ENCODE measurements at regions not wholly inside any gene's neighbourhood (a gene's known extent, or its start where the extent isn't known, plus 50 kb on each side); places are given as distances from the start of the nearest gene placed in this dataset.

DNA sequence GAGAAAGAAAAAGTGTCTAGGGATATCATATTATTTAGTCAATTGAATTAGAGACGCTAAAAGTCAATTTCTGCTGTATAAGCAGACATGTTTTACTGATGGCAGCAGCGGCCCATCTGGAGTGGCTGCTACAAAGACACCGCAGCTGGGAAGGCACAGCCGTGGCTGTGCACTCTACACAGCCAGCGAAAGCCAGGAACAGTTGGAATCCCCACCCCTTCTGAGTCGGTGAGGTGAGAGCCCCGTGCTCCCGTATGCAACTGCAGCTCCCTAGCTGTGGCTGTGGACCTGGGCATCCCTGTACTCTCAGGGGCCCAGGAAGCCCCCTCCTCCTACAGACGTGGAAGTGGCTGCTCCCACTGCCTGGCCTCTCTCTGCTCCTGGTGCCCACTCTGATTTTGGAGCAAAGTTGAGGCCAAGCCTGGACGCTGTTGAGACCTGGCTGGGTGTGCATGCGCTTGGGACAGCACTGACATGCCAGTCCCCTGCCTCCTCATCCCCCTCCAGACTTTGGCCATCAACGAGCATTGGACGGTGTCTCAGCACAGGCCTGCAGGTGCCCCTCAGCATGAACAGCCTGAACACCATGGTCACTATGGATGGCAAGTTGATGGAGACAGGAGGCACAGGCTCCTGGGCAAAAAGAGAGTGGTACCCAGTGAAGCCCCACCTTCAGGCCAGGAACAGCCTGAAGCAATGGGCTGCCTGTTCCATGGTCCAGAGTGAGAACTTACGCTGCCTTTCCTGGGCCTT, 944.0 kb upstream of the MIR17HG start:
- no peak for DNase-seq (ENCODE audit: insufficient read length, low spot score, missing footprints)
- Histone ChIP-seq H3K27ac (ENCODE audit: low read depth, low read length) (no peak overlapping the region), H4K20me1 (ENCODE audit: insufficient read depth, low read length) (no peaks in the 10 kb centered on the region), H3K4me1 (ENCODE audit: insufficient read depth, low read length) (no peaks in the 10 kb centered on the region), H3K36me3 (ENCODE audit: insufficient read depth, low read length) (no peaks in the 10 kb centered on the region), H3K27me3 (ENCODE audit: insufficient read depth, low read length) (no peaks in the 10 kb centered on the region), H3K79me2 (ENCODE audit: insufficient read depth, low read length) (no peaks in the 10 kb centered on the region), H3K9me3 (ENCODE audit: low read depth, low read length) (no peaks in the 10 kb centered on the region), H3K4me2 (ENCODE audit: insufficient read depth, low read length) (no peak overlapping the region), H2AFZ (ENCODE audit: low read length) (no peak overlapping the region), H3K4me3 (ENCODE audit: insufficient read depth, low read length) (no peak overlapping the region)
- TF ChIP-seq, protein P1, sequence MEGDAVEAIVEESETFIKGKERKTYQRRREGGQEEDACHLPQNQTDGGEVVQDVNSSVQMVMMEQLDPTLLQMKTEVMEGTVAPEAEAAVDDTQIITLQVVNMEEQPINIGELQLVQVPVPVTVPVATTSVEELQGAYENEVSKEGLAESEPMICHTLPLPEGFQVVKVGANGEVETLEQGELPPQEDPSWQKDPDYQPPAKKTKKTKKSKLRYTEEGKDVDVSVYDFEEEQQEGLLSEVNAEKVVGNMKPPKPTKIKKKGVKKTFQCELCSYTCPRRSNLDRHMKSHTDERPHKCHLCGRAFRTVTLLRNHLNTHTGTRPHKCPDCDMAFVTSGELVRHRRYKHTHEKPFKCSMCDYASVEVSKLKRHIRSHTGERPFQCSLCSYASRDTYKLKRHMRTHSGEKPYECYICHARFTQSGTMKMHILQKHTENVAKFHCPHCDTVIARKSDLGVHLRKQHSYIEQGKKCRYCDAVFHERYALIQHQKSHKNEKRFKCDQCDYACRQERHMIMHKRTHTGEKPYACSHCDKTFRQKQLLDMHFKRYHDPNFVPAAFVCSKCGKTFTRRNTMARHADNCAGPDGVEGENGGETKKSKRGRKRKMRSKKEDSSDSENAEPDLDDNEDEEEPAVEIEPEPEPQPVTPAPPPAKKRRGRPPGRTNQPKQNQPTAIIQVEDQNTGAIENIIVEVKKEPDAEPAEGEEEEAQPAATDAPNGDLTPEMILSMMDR (IDR thresholded peaks at IDR 0.05; ENCODE audit: extremely low read depth, low read depth, low read length), result no peak

DNA sequence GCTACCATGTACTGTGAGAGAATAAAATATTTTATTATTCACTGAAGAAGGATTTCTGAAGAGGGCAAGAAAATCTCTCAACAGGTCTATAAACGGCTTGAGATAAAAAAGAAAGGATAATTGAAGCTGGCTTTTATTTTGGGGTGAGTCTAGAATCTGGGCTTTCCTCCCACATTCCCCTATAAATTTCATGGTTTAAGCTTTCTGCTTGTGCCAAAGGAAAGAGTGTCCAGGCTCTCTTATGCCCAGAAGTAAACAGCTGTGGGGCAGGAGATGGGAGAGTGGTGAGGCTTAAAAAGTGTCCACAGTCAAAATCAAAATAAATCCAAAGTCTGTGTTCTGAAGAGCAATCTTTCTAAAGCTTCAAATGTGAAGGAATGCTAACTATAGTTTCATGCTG, 942.2 kb upstream of the MIR17HG start:
- no peaks in the 10 kb centered on the region for H3K9me3 ChIP-seq (ENCODE audit: low read depth, low read length)
- H3K79me2 ChIP-seq (ENCODE audit: insufficient read depth, low read length), result no peaks in the 10 kb centered on the region
- H3K27me3 ChIP-seq (ENCODE audit: insufficient read depth, low read length), result no peaks in the 10 kb centered on the region
- TF ChIP-seq, protein P1 (IDR thresholded peaks at IDR 0.05; ENCODE audit: extremely low read depth, low read depth, low read length), result no peak
- no peak overlapping the region for H2AFZ ChIP-seq (ENCODE audit: low read length)
- no peak overlapping the region for H3K4me2 ChIP-seq (ENCODE audit: insufficient read depth, low read length)
- H3K36me3 ChIP-seq (ENCODE audit: insufficient read depth, low read length), result no peaks in the 10 kb centered on the region
- H3K27ac ChIP-seq (ENCODE audit: low read depth, low read length), result no peak overlapping the region
- no peaks in the 10 kb centered on the region for H3K4me1 ChIP-seq (ENCODE audit: insufficient read depth, low read length)
- no peak for DNase-seq (ENCODE audit: insufficient read length, low spot score, missing footprints)
- no peaks in the 10 kb centered on the region for H4K20me1 ChIP-seq (ENCODE audit: insufficient read depth, low read length)
- H3K4me3 ChIP-seq (ENCODE audit: insufficient read depth, low read length), result no peak overlapping the region

DNA sequence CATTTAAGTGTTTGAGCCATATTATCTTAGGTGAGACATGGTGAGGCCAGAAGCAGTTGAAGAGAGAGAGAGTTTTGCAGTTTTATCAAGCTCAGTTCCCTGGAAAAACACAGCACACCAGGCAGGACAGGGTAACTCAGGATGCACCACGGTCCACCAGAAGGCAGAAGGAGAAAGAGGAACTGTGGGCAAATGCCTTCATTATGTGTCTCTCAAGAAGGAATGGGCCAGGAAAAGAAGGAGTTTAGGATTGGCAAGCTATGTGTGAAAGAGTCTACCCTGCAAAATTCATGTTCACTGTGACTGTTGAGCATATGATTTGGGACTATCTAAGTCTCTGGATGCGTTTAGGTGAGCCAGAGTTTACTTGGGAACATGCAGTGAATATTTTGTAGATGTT, 934.5 kb upstream of the MIR17HG start:
- Histone ChIP-seq H2AFZ (ENCODE audit: low read length) (peak overlapping the region; percentile 76), H3K27me3 (ENCODE audit: insufficient read depth, low read length) (no peaks in the 10 kb centered on the region), H3K4me1 (ENCODE audit: insufficient read depth, low read length) (peaks cover 23% of the 10 kb centered on the region), H3K4me3 (ENCODE audit: insufficient read depth, low read length) (no peak overlapping the region), H3K27ac (ENCODE audit: low read depth, low read length) (no peak overlapping the region), H3K9me3 (ENCODE audit: low read depth, low read length) (peaks cover 2% of the 10 kb centered on the region), H3K36me3 (ENCODE audit: insufficient read depth, low read length) (no peaks in the 10 kb centered on the region), H4K20me1 (ENCODE audit: insufficient read depth, low read length) (no peaks in the 10 kb centered on the region), H3K4me2 (ENCODE audit: insufficient read depth, low read length) (no peak overlapping the region), H3K79me2 (ENCODE audit: insufficient read depth, low read length) (no peaks in the 10 kb centered on the region)
- DNase-seq (ENCODE audit: insufficient read length, low spot score, missing footprints), result no peak
- TF ChIP-seq, protein P1 (IDR thresholded peaks at IDR 0.05; ENCODE audit: extremely low read depth, low read depth, low read length), result no peak

DNA sequence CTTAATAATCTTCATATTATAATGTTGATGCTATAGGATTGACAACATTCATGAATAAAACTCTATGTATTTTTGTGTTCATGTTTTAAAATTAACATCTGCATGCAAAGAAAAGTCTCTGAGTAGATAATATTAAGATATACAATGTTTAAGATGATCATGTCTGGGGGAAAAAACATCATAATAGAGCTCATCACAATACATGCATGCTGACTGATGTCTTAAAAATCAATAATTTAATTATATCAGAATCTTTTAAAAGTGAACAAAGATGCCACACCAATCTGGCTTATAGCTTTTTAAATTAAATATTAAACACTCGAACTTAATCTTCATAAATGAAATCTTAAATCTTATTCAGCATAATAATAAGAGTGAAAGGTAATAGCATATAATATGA, 933.9 kb upstream of the MIR17HG start:
- Histone ChIP-seq H3K4me2 (ENCODE audit: insufficient read depth, low read length) (no peak overlapping the region), H4K20me1 (ENCODE audit: insufficient read depth, low read length) (no peaks in the 10 kb centered on the region), H2AFZ (ENCODE audit: low read length) (no peak overlapping the region), H3K27me3 (ENCODE audit: insufficient read depth, low read length) (no peaks in the 10 kb centered on the region), H3K27ac (ENCODE audit: low read depth, low read length) (no peak overlapping the region), H3K9me3 (ENCODE audit: low read depth, low read length) (peaks cover 2% of the 10 kb centered on the region), H3K79me2 (ENCODE audit: insufficient read depth, low read length) (no peaks in the 10 kb centered on the region), H3K4me3 (ENCODE audit: insufficient read depth, low read length) (no peak overlapping the region), H3K4me1 (ENCODE audit: insufficient read depth, low read length) (peaks cover 23% of the 10 kb centered on the region), H3K36me3 (ENCODE audit: insufficient read depth, low read length) (no peaks in the 10 kb centered on the region)
- TF ChIP-seq, protein P1 (IDR thresholded peaks at IDR 0.05; ENCODE audit: extremely low read depth, low read depth, low read length), result no peak
- no peak for DNase-seq (ENCODE audit: insufficient read length, low spot score, missing footprints)

Measured in osteoblast (primary cell).